Right atrium auricular region (tissue), 2 donors: ENCODE measurements at regions not wholly inside any gene's neighbourhood (a gene's known extent, or its start where the extent isn't known, plus 50 kb on each side); places are given as distances from the start of the nearest gene placed in this dataset.

Experiments
- DNase-seq: peaks from one replicate; pipeline ENCODE4 v3.0.0-alpha.2; 2019; ENCODE audit warnings: low spot score
- H3K27ac ChIP-seq, 2 donors: fragments of 200-600 bp; sonication (generic); 1 replicate in 1 of 2; 2 replicates in 1 of 2; pipeline ENCODE4 v1.5.1; 2016 to 2019
- H3K27me3 ChIP-seq, 2 donors: fragments of 200-600 bp; sonication (generic); one replicate each; pipeline versions ENCODE4 v1.5.1 to v1.6.0; 2017 to 2019
- H3K36me3 ChIP-seq: fragments of 200-600 bp; sonication (generic); one replicate; pipeline ENCODE4 v1.5.1; 2016
- H3K4me1 ChIP-seq, 2 donors: fragments of 200-600 bp; sonication (generic); one replicate each; pipeline versions ENCODE4 v1.5.1 to v1.6.0; 2017 to 2019
- H3K4me3 ChIP-seq, 2 donors: fragments of 200-600 bp; sonication (generic); 1 replicate in 1 of 2; 2 replicates in 1 of 2; pipeline ENCODE4 v1.5.1; 2017 to 2019; ENCODE audit warnings: mild to moderate bottlenecking in 1 of 2, moderate library complexity in 1 of 2
- H3K9me3 ChIP-seq, 2 donors: fragments of 200-600 bp; sonication (generic); one replicate each; pipeline ENCODE4 v1.5.1; 2019
- TF ChIP-seq, protein P1 (sequence below), 2 donors: fragments of 200-600 bp; sonication (generic); IDR thresholded peaks; one replicate each; pipeline ENCODE4 v1.5.1; 2019; ENCODE audit warnings: antibody characterized with exemption in 2 of 2

DNA sequence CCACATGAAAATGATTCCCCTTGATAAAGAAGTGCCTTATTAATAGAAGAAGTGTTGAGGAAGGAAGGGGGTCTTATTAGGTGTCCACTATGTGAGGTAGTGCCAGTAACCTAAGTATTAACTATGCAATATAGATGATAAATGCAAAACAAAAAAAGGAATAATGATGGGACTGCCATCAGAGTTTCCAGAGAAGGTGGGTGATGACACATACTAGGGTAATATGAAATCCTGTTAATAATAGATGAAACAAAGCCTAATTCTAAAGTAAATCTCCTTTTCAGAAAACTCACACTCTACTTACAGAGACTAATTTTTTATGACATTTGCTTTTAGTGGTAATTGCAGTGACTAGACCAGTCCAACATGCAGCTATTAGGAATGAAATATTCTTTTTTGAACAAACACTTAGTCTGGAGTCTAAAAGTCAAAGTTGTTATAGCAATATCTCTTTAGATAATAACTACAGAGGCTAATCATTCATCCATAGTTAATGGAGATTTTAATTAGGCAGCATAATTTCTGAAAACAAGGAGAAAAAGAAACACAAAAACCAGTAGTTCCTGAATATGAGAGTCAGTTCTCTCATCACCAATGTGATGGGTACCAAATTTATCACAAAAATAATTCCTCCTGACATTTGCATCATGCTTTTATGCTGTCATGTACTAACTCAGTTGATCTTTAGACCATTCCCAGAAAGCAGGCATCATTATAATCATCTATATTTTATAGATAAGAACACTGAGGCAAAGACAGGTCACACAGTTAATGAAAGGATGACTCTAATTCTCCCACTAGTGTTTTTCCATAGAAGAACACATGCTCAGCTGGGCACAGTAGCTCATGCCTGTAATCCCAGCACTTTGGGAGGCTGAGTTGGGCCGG is 208.8 kb upstream of the ARG1 start:
- H3K27ac ChIP-seq = no peak overlapping the region
- H3K27me3 ChIP-seq = no peaks in the 10 kb centered on the region
- TF ChIP-seq, protein P1, sequence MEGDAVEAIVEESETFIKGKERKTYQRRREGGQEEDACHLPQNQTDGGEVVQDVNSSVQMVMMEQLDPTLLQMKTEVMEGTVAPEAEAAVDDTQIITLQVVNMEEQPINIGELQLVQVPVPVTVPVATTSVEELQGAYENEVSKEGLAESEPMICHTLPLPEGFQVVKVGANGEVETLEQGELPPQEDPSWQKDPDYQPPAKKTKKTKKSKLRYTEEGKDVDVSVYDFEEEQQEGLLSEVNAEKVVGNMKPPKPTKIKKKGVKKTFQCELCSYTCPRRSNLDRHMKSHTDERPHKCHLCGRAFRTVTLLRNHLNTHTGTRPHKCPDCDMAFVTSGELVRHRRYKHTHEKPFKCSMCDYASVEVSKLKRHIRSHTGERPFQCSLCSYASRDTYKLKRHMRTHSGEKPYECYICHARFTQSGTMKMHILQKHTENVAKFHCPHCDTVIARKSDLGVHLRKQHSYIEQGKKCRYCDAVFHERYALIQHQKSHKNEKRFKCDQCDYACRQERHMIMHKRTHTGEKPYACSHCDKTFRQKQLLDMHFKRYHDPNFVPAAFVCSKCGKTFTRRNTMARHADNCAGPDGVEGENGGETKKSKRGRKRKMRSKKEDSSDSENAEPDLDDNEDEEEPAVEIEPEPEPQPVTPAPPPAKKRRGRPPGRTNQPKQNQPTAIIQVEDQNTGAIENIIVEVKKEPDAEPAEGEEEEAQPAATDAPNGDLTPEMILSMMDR (IDR thresholded peaks at IDR 0.05) = no peak
- DNase-seq = no peak
- H3K36me3 ChIP-seq = no peaks in the 10 kb centered on the region
- H3K4me3 ChIP-seq = no peak overlapping the region
- peaks cover 0 to 10% of the 10 kb centered on the region in 2 donors for H3K4me1 ChIP-seq
- no peaks in the 10 kb centered on the region for H3K9me3 ChIP-seq

DNA sequence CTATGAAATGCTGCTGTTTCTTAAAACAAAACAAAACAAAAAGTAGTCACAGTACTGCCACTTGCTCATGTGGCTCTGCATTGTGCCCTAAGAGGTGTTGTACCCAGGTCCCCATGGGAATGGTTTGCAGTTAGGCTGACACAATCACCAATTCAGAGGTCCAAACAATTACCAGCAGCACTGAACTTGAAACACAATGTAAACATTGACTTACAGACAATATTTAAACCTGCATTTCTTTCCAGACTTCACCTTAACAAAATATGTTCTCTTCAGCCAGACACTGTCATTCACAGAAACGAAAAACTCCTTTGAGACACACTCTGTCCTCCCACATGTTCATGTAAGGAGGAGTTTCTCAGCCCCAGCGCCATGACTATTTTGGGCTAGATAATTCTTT is 206.8 kb upstream of the ARG1 start:
- Histone ChIP-seq H3K4me3 (no peak overlapping the region), H3K27me3 (no peaks in the 10 kb centered on the region), H3K4me1 (peaks cover 0 to 10% of the 10 kb centered on the region in 2 donors), H3K36me3 (no peaks in the 10 kb centered on the region), H3K27ac (no peak overlapping the region), H3K9me3 (peaks cover 0 to 4% of the 10 kb centered on the region in 2 donors)
- DNase-seq = no peak
- TF ChIP-seq, protein P1 (IDR thresholded peaks at IDR 0.05) = no peak

DNA sequence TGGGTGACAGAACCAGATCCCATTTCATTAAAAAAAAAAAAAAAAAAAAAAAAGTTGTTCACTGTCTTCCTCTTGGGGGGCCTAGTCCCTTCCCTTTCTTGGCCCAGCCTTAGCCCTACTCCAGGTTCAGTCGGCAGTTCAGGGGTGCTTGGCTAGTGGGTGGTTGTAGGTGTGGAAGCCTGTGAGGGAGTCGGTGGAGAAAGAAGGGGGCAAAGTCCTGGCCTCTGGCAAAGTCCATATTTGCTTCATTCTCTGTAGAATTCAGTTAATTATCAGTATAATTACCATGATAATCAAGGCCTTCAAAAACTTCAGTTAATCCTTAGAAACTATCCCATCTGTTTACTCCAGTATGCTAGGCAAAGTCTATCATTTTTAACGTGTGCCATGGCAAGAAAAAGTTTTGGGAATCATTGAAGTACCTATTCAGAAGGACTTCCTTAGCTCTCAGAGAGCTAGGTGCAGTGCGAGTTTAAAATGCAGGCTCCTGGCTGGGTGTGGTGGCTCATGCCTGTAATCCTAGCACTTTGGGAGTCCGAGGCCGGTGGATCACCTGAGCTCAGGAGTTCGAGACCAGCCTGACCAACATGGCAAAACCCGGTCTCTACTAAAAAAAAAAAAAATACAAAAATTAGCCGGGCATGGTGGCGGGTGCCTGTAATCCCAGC is 205.7 kb upstream of the ARG1 start:
- no peak overlapping the region for H3K27ac ChIP-seq
- H3K36me3 ChIP-seq = no peaks in the 10 kb centered on the region
- no peaks in the 10 kb centered on the region for H3K27me3 ChIP-seq
- H3K9me3 ChIP-seq = peaks cover 0 to 4% of the 10 kb centered on the region in 2 donors
- DNase-seq = no peak
- no peak overlapping the region for H3K4me3 ChIP-seq
- peaks cover 0 to 10% of the 10 kb centered on the region in 2 donors for H3K4me1 ChIP-seq
- TF ChIP-seq, protein P1 (IDR thresholded peaks at IDR 0.05) = no peak

DNA sequence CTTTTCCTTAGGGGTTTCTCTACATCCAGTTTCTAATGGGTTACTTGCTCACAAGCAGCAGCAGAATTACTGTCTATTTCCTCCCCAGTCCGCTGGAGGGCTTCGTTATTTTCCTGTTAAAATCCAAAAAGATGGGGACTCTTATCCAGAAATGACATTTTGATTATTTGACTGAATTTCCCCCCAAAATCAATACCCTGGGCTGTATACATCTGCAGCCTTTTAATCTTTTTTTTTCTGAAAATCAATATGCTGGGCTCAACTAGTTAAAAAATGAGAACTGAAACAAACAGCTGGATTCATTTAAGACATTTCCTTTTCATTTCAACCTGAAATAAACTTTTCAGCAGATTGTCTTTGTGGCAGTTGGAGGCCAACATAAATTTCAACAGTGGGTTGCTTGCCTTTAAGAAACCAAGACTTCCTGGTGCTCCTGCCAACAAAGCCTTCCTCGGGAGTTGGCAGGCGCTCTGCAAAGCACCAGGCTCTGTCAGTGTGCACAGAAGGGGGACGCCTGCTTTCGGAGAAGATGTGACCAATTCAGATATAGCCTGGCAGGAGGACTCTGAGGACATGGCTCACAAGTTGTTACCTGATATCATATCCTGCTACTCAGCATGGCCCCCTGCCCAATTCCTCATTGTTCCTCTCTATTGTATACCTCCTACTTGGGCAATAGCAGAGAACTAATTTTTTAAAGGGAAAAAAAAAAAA is 204.7 kb upstream of the ARG1 start:
- Histone ChIP-seq H3K4me3 (no peak overlapping the region), H3K9me3 (peaks cover 0 to 4% of the 10 kb centered on the region in 2 donors), H3K4me1 (peaks cover 0 to 10% of the 10 kb centered on the region in 2 donors), H3K27me3 (no peaks in the 10 kb centered on the region), H3K27ac (no peak overlapping the region), H3K36me3 (no peaks in the 10 kb centered on the region)
- DNase-seq = no peak
- TF ChIP-seq, protein P1 (IDR thresholded peaks at IDR 0.05) = no peak

DNA sequence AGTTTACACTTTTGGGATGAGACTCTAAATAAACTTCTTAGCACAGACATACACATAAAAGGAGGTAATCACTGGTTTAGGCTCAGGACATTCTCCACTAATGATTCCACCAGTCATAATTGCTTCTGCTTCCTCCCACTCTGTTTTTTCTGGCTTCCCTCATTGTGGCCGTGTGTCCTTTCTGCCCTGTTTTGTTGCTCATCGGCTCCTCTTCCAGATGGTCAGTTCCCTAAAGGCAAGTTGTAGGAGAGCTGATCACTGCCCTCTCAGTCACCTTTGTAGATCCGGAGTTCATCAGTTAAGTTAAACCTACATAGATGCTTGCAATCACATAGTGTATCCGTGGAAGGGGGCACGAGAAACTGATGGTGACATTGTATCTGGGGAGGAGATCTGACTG is 200.5 kb upstream of the ARG1 start:
- H3K9me3 ChIP-seq = peaks cover 0 to 4% of the 10 kb centered on the region in 2 donors
- H3K4me1 ChIP-seq = peaks cover 0 to 10% of the 10 kb centered on the region in 2 donors
- no peak overlapping the region for H3K27ac ChIP-seq
- H3K27me3 ChIP-seq = no peaks in the 10 kb centered on the region
- DNase-seq = no peak
- TF ChIP-seq, protein P1 (IDR thresholded peaks at IDR 0.05) = no peak
- no peaks in the 10 kb centered on the region for H3K36me3 ChIP-seq
- H3K4me3 ChIP-seq = no peak overlapping the region
